HepG2 (cell line): ENCODE measurements at regions not wholly inside any gene's neighbourhood (a gene's known extent, or its start where the extent isn't known, plus 50 kb on each side); places are given as distances from the start of the nearest gene placed in this dataset.

Experiments
- ATF1 ChIP-seq: IDR thresholded peaks from 2 replicates; pipeline ENCODE4 v1.6.1; 2016; ENCODE audit warnings: mild to moderate bottlenecking, control low read depth
- HNRNPK ChIP-seq: fragments of 200-400 bp; formaldehyde crosslinking; IDR thresholded peaks from 2 replicates; pipeline ENCODE4 v1.6.1; 2018; ENCODE audit warnings: low read length, low read depth, moderate library complexity, mild to moderate bottlenecking; ENCODE audit not compliant: poor library complexity, severe bottlenecking
- IRF2 ChIP-seq: IDR thresholded peaks from 2 replicates; pipeline ENCODE4 v1.6.1; 2018; ENCODE audit warnings: missing genetic modification reagents, missing compliant biosample characterization
- NR2F1 ChIP-seq, 2 experiments: fragments of 450-650 bp in 1 of 2; formaldehyde crosslinking in 1 of 2; IDR thresholded peaks; 2 replicates each; pipeline versions ENCODE4 v1.5.0 to v1.6.1; 2016 to 2020; ENCODE audit warnings: mild to moderate bottlenecking in 1 of 2, missing compliant biosample characterization in 1 of 2, missing genetic modification reagents in 1 of 2, moderate library complexity in 1 of 2
- PRMT3 ChIP-seq: sonication (generic); formaldehyde crosslinking; IDR thresholded peaks from 2 replicates; pipeline ENCODE4 v1.8.1; 2022; ENCODE audit warnings: low read depth, mild to moderate bottlenecking, moderate library complexity, missing genetic modification reagents, borderline replicate concordance
- SOX13 ChIP-seq, 3 experiments: fragments of 450-650 bp in 1 of 3; sonication (generic) in 1 of 3; formaldehyde crosslinking in 1 of 3; IDR thresholded peaks in 2 of 3; conservative IDR thresholded peaks in 1 of 3; 2 replicates each; pipeline versions ENCODE4 v1.5.0 to v1.6.1; 2016 to 2020; ENCODE audit warnings: antibody characterized with exemption in 1 of 3, mild to moderate bottlenecking in 1 of 3, missing compliant biosample characterization in 1 of 3, missing genetic modification reagents in 1 of 3, moderate library complexity in 1 of 3
- ZIK1 ChIP-seq: sonication (generic); formaldehyde crosslinking; IDR thresholded peaks from 2 replicates; pipeline ENCODE4 v1.5.0; 2020; ENCODE audit warnings: mild to moderate bottlenecking, low read depth, missing genetic modification reagents, borderline replicate concordance
- ZNF564 ChIP-seq: sonication (generic); formaldehyde crosslinking; IDR thresholded peaks from 2 replicates; pipeline ENCODE4 v1.8.1; 2023; ENCODE audit warnings: mild to moderate bottlenecking, missing genetic modification reagents
- ZNF747 ChIP-seq: sonication (generic); formaldehyde crosslinking; IDR thresholded peaks from 2 replicates; pipeline ENCODE4 v1.8.1; 2023; ENCODE audit warnings: missing genetic modification reagents, mild to moderate bottlenecking, borderline replicate concordance
- ZNF788 ChIP-seq: sonication (generic); formaldehyde crosslinking; IDR thresholded peaks from 2 replicates; pipeline ENCODE4 v1.5.0; 2020; ENCODE audit warnings: mild to moderate bottlenecking, missing genetic modification reagents, borderline replicate concordance
- TF ChIP-seq, protein P1 (sequence below): IDR thresholded peaks from 2 replicates; pipeline ENCODE4 v1.6.1; 2016; ENCODE audit warnings: missing compliant biosample characterization, missing genetic modification reagents, borderline replicate concordance
- TF ChIP-seq, protein P2 (sequence below), 2 experiments: sonication (generic) in 1 of 2; formaldehyde crosslinking in 1 of 2; IDR thresholded peaks; 2 replicates each; pipeline versions ENCODE4 v1.4.0 to v1.6.1; 2016 to 2020; ENCODE audit warnings: borderline replicate concordance in 1 of 2, low read depth in 1 of 2, mild to moderate bottlenecking in 1 of 2, missing genetic modification reagents in 1 of 2
- TF ChIP-seq, protein P3 (sequence below), 2 experiments: fragments of 450-650 bp in 1 of 2; sonication (generic) in 1 of 2; formaldehyde crosslinking in 1 of 2; IDR thresholded peaks; 2 replicates each; pipeline versions ENCODE4 v1.6.1 to v1.8.0; 2016 to 2022; ENCODE audit warnings: antibody characterized with exemption in 1 of 2, mild to moderate bottlenecking in 1 of 2, missing genetic modification reagents in 1 of 2

DNA sequence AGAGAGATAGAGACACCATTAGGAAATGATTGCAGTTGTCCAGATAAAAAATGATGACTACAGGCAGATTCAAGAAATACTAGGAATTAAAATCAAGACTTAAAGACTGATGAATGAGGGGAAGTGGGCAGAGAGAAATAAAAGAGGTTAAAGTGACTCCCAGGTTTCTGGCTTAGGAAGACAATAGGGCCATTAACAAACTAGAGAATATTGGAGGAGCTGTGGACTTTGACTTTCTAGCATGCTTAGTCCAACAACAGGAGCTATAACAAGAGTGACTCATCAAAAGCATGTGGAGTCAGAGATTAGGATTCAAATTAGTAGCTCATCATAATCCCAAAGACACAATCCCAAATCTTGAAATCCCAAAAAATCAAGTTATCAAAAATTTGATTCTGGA, 101.5 kb downstream of the BMP4 start (continued):
- TF ChIP-seq, protein P1, sequence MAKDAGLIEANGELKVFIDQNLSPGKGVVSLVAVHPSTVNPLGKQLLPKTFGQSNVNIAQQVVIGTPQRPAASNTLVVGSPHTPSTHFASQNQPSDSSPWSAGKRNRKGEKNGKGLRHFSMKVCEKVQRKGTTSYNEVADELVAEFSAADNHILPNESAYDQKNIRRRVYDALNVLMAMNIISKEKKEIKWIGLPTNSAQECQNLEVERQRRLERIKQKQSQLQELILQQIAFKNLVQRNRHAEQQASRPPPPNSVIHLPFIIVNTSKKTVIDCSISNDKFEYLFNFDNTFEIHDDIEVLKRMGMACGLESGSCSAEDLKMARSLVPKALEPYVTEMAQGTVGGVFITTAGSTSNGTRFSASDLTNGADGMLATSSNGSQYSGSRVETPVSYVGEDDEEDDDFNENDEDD (CRISPR knock-in tag) = no peak
- TF ChIP-seq IRF2 (peak; percentile 64; the same call in 1 of the 2 replicates), PRMT3 (CRISPR knock-in tag) (no peak), ATF1 (CRISPR knock-in tag) (peak; percentile 43; the same call in 1 of the 2 replicates), NR2F1 (CRISPR knock-in tag; IDR thresholded peaks at IDR 0.05) (no peak), HNRNPK (no peak), ZNF564 (no peak), ZNF788 (CRISPR knock-in tag) (no peak), ZIK1 (CRISPR knock-in tag) (no peak), SOX13 (IDR thresholded peaks at IDR 0.05) (peak; percentile 58; the same call in 1 of the 2 replicates), SOX13 (CRISPR knock-in tag; conservative IDR thresholded peaks at IDR 0.05 in 1 of 2, IDR thresholded peaks at IDR 0.05 in 1 of 2) (peak in 1 of 2 experiments; percentile 94; a peak in 2 of 4 replicates), ZNF747 (CRISPR knock-in tag) (no peak)
- TF ChIP-seq, protein P2, sequence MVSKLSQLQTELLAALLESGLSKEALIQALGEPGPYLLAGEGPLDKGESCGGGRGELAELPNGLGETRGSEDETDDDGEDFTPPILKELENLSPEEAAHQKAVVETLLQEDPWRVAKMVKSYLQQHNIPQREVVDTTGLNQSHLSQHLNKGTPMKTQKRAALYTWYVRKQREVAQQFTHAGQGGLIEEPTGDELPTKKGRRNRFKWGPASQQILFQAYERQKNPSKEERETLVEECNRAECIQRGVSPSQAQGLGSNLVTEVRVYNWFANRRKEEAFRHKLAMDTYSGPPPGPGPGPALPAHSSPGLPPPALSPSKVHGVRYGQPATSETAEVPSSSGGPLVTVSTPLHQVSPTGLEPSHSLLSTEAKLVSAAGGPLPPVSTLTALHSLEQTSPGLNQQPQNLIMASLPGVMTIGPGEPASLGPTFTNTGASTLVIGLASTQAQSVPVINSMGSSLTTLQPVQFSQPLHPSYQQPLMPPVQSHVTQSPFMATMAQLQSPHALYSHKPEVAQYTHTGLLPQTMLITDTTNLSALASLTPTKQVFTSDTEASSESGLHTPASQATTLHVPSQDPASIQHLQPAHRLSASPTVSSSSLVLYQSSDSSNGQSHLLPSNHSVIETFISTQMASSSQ (IDR thresholded peaks at IDR 0.05; ENCODE audit: low read depth) = no peak
- TF ChIP-seq, protein P2 (CRISPR knock-in tag; IDR thresholded peaks at IDR 0.05; ENCODE audit: borderline replicate concordance) = no peak; the same call in 1 of the 2 replicates
- TF ChIP-seq, protein P3, sequence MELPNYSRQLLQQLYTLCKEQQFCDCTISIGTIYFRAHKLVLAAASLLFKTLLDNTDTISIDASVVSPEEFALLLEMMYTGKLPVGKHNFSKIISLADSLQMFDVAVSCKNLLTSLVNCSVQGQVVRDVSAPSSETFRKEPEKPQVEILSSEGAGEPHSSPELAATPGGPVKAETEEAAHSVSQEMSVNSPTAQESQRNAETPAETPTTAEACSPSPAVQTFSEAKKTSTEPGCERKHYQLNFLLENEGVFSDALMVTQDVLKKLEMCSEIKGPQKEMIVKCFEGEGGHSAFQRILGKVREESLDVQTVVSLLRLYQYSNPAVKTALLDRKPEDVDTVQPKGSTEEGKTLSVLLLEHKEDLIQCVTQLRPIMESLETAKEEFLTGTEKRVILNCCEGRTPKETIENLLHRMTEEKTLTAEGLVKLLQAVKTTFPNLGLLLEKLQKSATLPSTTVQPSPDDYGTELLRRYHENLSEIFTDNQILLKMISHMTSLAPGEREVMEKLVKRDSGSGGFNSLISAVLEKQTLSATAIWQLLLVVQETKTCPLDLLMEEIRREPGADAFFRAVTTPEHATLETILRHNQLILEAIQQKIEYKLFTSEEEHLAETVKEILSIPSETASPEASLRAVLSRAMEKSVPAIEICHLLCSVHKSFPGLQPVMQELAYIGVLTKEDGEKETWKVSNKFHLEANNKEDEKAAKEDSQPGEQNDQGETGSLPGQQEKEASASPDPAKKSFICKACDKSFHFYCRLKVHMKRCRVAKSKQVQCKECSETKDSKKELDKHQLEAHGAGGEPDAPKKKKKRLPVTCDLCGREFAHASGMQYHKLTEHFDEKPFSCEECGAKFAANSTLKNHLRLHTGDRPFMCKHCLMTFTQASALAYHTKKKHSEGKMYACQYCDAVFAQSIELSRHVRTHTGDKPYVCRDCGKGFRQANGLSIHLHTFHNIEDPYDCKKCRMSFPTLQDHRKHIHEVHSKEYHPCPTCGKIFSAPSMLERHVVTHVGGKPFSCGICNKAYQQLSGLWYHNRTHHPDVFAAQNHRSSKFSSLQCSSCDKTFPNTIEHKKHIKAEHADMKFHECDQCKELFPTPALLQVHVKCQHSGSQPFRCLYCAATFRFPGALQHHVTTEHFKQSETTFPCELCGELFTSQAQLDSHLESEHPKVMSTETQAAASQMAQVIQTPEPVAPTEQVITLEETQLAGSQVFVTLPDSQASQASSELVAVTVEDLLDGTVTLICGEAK (IDR thresholded peaks at IDR 0.05) = no peak
- TF ChIP-seq, protein P3 (CRISPR knock-in tag; IDR thresholded peaks at IDR 0.05) = no peak
